HG03025 (cell line): ENCODE measurements at regions not wholly inside any gene's neighbourhood (a gene's known extent, or its start where the extent isn't known, plus 50 kb on each side); places are given as distances from the start of the nearest gene placed in this dataset.
"Not testable (repeated sequence)": the region's sequence is repeated elsewhere in the genome, so short reads cannot be mapped to it uniquely, and the experiment has no call there.

ENCODE experiments used
- ATAC-seq: cut with Tn5 transposase; IDR thresholded peaks from one replicate; pipeline ENCODE4 v1.9.1; 2021; ENCODE audit warnings: mild to moderate bottlenecking, moderate library complexity; ENCODE audit not compliant: unreplicated experiment, low FRiP score

GRCh38 chr2:83234246-83234645 lies 1224.8 kb downstream of the SUCLG1 start:
- ATAC-seq = no peak

GRCh38 chr2:83233781-83234180 lies 1225.3 kb downstream of the SUCLG1 start:
- no peak for ATAC-seq

- ATAC-seq = no peak
Observed at GRCh38 chr2:83233326-83233725, 1225.8 kb downstream of the SUCLG1 start.

GRCh38 chr2:83229443-83229842 lies 1229.6 kb downstream of the SUCLG1 start:
- ATAC-seq = no peak

GRCh38 chr2:83224591-83225200 lies 1234.4 kb downstream of the SUCLG1 start:
- no peak for ATAC-seq

- ATAC-seq = no peak
Observed at GRCh38 chr2:83221258-83221657, 1237.8 kb downstream of the SUCLG1 start.

DNA sequence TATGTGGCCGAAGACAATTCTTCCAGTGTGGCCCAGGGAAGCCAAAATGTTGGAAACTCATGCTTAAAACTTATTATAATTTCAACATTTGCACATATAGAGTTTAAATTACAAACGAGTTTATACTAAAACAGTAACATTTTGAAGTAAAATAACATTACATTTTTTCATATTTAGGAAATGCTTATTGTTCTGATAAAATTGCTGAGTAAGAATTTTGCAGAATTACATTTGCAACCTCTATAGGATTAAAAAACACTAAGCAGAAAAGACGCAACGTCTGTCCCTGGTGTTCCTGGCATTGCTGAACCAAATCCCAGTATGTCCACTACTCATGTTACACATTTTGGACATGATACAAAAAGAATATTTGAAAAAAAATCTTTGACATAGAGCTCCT lies 1241.2 kb downstream of the SUCLG1 start:
- ATAC-seq = no peak

DNA sequence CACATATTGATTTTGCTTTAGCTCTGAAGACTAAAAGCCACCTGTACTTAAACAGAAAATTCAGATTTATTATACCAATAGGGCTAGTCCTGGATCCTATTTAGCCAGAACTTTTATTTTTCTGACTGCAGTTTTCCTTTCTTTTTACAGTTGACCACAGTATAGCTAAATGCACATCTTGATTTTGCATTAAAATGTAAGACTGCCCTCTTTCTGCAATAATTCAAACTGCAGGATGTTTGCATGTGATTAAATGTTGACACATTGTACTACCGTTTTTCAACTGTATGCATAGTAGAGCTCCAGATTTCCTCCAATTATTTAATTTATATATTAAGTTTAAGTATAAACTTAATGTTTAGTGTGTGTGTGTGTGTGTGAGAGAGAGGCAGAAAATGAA lies 1262.9 kb downstream of the SUCLG1 start:
- no peak for ATAC-seq

DNA sequence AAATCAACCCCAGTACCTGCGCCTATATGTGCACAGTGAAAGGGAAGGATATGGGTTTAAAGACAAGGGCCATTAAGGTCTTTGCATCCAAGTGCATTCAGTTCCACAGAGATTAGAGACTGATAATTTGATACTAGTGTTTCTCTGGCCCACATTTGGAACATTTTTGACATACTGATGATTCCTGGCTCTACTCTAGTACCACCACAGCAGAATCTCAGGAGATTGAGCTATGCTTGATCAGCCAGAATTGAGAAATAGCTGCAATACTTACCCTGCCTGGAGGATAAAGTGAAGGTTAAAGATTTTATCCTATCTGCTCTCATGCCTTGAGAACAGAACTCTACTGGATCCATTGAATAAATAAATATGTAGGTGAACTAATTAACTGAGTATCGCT lies 1267.8 kb downstream of the SUCLG1 start:
- no peak for ATAC-seq

GRCh38 chr2:83186105-83186760 lies 1272.8 kb downstream of the SUCLG1 start:
- ATAC-seq = no peak

DNA sequence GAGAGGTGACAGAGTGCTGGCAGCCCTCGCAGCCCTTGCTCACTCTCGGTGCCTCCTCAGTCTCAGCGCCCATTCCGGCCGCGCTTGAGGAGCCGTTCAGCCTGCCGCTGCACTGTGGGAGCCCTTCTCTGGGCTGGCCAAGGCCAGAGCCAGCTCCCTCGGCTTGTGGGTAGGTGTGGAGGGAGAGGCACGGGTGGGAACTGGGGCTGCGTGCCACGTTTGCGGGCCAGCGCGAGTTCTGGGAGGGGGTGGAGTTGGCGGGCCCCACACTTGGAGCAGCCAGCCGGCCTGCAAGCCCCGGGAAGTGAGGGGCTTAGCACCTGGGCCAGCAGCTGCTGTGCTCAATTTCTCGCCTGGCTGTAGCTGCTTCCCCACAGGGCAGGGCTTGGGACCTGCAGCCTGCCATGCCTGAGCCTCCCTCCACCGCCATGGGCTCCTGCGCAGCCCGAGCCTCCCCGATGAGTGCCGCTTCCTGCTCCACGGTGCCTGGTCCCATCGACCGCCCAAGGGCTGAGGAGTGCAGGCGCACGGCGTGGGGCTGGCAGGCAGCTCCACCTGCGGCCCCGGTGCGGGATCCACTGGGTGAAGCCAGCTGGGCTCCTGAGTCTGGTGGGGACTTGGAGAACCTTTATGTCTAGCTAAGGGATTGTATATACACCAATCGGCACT lies 1278.1 kb downstream of the SUCLG1 start:
- not testable (repeated sequence) for ATAC-seq

DNA sequence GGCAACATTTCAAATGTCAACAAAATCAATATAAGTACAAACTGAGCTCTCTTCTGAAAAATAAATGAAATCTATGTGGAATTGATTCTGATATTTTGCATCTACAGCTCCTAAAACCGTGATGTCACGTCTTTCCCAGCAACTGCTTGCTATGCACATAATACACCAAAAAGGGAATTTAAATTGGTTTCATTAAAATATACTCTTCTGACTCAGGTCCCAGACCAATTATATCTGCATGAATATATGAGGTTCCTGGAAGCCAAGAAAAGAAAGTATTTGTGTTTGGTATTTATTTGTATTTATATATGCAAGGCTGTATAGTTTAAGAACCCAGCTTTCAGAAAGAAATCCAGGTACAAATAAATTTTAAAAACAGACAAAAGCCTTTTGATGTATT lies 1282.5 kb downstream of the SUCLG1 start:
- ATAC-seq = no peak

DNA sequence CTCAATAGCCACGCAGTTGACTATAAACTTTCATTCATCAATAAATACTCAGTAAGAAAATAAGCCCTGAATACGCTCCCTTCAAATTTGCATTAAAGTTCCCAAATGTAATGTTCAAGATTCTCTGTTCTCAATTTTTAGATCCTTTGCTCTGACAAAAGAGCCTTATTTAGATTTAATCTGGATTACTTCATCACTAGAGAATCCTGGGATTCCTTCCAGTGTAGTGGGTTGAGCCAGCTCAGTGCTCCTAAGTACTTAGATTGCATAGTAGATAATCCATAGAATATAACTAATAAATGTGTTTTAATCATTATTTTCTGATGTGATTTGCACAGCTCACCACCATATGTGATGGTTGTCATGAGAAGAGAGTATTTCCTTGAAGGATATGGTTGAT lies 1286.2 kb downstream of the SUCLG1 start:
- no peak for ATAC-seq

- ATAC-seq = no peak
Observed at GRCh38 chr2:83168377-83168776, 1290.7 kb downstream of the SUCLG1 start.

GRCh38 chr2:83162421-83162820 lies 1296.7 kb downstream of the SUCLG1 start:
- no peak for ATAC-seq

GRCh38 chr2:83160571-83160970 lies 1298.5 kb downstream of the SUCLG1 start:
- ATAC-seq = no peak

DNA sequence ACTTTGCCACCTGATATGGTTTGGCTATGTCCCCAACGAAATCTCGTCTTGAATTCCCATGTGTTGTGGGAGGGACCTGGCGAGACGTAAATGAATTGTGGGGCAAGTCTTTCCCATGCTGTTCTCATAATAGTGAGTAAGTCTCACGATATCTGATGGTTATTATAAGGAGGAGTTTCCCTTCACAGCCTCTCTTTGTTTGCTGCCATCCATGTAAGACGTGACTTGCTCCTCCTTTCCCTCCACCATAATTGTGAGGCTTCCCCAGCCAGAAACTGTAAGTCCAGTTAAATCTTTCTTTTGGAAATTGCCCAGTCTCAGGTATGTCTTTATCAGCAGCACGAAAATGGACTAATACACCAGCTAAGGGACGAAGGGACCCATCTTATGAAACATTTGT lies 1303.3 kb downstream of the SUCLG1 start:
- ATAC-seq = no peak

DNA sequence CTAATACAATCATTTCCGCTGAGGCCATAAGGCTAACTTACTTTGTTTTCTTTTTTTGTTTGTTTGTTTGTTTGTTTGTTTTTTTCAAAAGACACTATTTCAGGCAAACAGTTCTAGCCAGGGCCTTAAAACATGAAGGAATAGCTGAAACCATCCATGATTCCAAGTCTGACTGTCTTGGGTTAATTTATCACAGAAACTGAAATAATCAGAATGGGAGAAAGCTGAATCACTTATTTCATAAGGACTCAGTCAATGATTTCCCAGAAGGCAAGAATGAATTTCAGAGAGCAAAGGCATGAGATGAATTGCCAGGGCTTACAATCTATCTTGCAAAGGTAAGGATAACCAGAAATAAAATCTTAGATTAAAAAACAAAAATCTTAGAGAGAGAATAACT lies 1315.1 kb downstream of the SUCLG1 start:
- no peak for ATAC-seq

- no peak for ATAC-seq
Observed at GRCh38 chr2:83142934-83143333, 1316.1 kb downstream of the SUCLG1 start.

DNA sequence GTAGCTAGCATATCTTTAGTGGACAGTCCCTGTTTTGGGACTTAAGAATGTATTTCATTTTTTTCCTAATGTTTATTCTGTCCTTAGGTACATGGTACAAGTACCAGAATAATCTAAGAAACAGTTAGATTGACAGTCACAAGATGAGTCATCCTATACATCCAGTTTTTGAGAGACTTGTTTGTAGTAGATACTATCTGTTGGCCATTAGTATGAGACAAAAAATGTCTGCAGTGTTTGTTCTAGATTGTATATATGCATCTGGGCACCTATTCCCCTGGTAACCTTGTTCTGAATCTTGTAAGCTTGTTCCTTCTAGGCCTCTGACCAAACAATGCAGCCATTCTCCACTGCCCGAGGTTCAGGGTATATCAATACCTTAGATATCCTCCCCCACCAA lies 1343.5 kb downstream of the SUCLG1 start:
- no peak for ATAC-seq

DNA sequence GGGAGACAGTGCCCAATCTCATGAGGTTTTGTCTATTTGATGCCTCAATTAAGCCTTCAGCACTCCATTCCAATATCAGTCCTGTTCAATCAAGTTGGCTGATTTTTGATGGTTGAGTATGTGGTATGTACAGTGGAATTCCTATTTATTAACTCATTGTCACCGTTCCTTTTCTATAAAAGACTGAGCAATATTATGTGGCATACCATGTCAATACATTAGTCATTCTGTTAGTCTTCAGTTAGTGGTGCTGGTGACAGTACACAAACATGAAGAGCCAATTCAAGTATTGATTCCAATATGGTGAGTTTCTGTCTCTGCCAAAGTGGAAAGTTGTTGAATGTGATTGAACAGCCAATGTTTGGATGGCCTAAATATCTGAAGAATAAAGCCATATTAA lies 1343.9 kb downstream of the SUCLG1 start:
- no peak for ATAC-seq

DNA sequence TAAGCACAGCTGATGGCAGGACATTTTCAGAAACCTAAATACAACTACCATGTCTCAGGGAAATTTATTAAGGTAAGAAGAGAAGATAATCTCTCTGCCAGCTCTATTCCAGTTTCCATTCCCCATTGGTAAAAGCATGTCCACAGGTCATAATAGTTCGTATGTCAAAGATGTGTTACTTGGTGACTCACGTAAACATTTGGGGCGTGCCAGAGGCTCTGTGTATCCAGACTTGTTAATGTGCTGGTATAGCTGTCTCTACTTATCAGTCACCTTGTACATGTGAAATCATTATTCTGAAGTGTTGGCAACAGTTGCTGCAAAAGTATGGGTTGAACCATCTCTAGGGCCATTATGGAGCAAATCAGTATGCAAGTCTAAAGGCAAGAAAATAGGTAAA lies 1345.1 kb downstream of the SUCLG1 start:
- no peak for ATAC-seq
